Skin of body (tissue), 1 donor: ENCODE measurements at regions not wholly inside any gene's neighbourhood (a gene's known extent, or its start where the extent isn't known, plus 50 kb on each side); places are given as distances from the start of the nearest gene placed in this dataset.
"Not testable (repeated sequence)": the region's sequence is repeated elsewhere in the genome, so short reads cannot be mapped to it uniquely, and the experiment has no call there.

Experiments
- DNase-seq: peaks from one replicate; lab custom pipeline; 2025; lab: John Stamatoyannopoulos, UW

DNA sequence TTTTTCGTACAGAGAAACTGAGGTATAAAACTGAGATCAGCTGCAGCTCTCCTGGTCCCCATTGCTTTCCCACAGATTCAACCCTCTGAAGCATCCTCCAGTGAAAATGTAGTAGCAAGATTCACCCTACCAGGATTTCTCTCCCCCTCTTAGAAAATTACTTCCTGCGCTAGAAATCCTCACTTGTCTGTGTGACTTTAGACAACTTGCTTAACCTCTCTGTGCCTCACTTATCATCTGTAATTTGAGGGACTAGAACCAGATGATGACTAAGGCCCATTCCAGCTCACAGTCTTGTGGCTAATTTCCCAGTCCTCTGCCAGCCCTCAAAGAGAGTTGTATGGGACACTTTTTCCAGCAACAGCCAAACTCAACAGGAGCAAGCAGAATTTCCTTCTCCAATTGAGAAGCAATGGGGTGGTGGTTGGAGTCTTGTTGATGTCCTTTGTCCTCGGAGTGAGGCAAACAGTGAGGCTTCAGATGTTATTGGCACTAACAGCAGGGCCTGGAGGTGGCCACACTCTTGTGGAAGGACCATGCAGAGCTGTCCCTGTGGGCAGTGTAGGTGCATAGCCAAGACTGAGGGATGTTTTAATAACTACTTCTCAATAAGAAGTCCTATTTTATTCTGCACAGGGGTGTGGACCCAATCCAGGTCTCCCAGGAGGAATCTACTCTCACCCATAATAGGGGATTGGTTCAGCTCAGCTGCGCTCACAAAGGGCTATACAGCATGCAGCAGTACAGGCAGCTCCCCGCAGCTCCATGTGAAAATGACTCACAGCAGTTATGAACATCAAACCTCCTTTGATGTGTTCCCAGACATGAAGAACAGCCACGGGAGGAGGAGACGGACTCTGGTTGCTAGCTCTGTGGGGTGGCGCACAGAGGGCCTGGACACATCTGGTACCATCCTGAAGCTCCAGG, 200.1 kb downstream of the DAD1 start:
- no peak for DNase-seq

DNA sequence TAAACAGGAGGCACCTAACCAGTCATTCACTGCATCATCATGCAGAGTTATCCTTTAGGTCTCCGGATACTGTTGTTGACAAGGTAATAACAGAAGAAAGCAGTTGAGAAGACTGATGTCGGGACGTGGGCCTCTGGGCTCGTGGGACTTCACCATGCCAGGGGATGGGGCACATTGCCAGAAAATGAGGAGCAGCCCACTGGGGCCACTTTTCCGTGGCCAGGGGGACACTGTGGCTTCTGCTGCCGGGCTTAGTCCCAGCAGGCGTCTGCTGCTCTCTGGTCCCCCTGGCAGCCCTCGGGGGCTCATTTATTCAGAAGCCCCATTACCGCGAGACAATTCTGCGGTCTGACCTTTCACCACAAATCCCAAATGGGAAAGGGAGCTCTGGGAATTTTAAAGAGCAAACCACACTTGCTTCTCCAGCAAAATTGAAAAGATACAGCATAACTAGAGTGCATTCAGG, 201.2 kb downstream of the DAD1 start:
- no peak for DNase-seq

- peak; percentile 71 for DNase-seq
Measured at GRCh38 chr14:22386924-22387775, 201.9 kb downstream of the DAD1 start.

GRCh38 chr14:22384974-22385526, 204.0 kb downstream of the DAD1 start:
- DNase-seq, result no peak

GRCh38 chr14:22384167-22384549, 204.9 kb downstream of the DAD1 start:
- no peak for DNase-seq

GRCh38 chr14:22383515-22384166, 205.4 kb downstream of the DAD1 start:
- DNase-seq, result no peak

GRCh38 chr14:22382955-22383354, 206.1 kb downstream of the DAD1 start:
- DNase-seq, result no peak

DNA sequence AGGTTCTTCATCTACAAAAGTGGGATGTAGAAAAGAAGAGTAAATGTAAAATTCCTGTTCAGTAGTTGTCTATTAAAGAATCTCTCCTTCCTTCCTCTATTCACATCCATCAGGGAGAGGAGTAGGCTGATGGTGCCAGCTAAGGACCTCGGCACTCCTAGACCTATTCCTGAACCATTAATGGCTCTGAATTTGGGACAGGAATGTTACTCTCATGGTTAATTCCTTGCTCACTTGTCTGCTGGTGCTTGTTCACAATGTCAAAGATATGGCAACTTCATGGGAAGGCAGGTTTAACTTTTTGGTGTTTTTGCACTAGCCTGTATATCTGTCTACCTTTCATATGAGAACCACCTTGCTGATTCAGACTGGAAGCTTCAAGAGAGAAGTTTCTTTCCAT, 206.6 kb downstream of the DAD1 start:
- DNase-seq, result no peak

DNA sequence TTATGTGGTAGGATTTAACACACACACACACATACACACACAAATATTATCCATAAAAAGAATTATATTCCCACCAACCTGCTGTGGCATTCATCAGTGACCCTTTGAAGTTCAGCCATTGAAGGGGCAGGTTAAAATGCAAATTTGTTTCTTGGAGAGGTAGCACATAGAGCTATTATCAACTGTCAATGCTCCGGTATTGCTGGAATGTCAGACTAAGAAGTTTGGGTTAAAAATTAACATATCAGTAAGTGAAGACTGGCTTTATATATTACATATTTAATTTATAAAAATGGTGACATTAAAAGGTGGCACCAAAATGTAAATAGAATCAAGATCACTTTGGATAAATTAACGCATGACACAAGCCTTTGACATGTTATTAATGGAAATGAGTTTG, 207.3 kb downstream of the DAD1 start:
- DNase-seq, result no peak

DNA sequence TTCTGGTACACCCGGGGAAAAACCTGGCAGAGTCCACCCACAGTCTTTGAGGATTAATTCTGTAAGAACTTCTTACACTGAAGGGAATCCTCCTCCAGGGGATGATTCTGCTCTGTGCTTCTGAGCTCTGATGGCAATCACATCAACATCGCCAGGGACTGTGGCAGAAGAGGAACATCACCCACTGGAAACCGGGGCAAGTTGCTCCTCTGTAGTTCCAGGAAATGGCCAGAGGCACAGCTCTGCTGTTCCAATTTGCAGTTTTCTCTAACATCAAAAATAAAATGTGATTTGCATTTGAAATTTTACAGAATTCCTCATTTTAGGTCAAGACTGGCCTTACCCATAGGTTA, 207.6 kb downstream of the DAD1 start:
- no peak for DNase-seq

DNA sequence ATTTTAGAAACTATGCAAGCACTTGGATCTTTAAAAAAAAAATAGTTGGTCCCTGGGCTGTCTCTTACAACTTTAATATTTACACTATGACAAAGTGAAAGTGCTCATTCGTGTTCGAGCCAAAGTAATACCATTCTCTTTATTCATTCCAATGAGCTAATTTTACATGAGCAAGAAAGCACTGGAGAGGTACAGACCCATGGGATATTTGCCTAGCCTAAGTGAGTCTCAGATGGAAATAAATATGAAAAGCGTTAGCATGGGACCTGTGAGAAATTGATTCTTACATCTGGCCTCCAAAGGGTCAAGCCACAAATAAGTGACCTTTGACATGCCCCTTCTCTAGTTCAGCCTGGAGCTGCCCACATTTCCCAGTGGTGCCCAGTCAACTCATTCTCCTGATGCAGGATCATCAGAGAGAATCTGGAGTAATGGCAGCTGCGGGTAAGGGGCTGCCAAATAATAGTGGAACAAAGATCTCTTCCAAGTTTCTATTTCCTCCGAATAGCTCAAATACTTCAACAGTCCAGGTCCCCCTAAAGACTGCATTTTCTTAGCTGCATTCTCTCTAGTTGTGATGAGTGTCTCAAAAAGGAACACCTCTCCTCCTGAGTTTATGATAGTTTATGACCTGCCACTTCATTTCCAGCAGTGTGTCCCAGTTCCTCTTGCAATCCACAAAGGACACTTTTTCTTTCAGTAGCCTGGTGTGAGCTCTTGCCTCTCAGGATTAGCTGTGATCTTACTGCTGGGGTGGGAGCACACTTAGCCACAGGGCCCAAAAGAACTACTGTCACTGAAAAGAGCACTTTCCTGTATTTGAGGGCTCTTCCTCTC, 208.2 kb downstream of the DAD1 start:
- no peak for DNase-seq

GRCh38 chr14:22379727-22380126, 209.3 kb downstream of the DAD1 start:
- no peak for DNase-seq

- DNase-seq, result no peak
Measured at GRCh38 chr14:22378181-22378580, 210.8 kb downstream of the DAD1 start.

DNA sequence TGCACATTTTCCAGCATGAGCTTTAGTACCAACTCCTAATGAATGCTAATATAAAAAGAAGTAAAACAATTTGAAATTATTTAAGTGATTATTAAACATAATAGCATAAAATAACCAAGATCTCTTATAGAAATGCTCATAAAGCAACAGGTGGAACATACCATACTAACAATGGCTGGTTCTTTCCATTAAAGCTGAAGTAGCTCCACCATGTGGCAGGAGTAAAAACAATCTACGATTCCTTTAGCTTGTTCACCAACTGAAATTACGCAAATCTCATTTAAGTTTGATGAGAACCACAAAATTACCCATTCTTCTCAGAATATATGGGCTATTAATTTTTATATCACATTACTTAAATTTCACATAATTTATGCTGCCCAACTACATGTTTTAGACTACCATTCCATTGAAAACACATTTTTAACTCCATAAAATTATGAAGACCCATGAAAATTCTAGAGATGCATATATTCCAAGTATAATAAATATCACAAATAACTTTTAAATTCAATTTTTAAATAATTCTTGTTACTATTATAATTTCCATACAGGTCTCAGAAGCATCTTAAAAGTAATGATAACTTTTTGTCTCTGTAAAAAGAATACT, 213.6 kb downstream of the DAD1 start:
- peak; percentile 16 for DNase-seq

DNA sequence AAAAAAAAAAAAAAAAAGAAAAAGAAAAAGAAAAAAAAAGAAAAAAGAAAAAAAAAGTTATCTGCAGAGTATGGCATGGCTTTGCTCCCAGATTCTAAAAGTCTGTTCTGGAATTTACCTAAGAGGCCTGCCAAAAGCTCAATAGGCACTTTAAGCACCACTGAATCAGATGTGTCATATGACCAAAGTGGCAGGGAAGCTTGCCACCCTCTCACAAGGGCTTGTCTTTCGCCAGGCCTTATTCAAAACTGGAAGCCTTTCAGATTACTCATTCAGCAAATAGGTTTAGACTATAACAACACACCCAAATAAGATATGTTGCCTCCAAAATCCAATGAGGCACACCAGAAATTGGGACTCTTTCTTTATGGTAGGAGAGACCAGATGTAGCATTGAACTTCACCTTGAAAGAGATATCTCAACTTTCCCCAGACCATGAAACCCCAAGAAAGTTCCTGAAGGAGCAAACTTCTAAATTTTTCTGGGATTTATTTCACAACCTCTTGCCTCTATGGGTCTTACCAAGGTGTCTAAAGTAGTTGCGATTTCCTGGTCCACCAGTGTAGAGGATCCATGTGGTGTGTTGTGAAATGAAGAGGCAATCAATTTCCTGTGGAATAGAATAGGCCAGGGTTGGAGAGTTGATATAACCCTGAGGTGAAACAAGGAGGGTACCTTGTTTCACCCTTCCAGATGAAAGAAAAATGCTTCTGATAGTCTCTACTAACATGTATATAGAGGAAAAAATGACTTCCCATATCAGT, 218.8 kb downstream of the DAD1 start:
- DNase-seq, result no peak

DNA sequence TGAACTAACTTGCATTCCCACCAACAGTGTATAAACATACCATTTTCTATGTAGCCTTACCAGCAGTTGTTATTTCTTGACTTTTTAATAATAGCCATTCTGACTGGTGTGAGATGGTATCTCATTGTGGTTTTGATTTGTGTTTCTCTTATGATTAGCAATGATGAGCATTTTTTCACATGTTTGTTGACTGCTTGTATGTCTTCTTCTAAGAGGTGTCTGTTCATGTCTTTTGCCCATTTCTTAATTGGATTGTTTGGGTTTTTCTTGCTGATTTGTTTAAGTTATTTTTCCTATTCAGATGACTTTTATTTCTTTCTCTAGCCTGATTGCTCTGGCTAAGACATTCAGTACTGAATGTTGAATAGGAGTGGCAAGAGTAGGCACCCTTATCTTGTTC, 230.3 kb downstream of the DAD1 start:
- no peak for DNase-seq

DNA sequence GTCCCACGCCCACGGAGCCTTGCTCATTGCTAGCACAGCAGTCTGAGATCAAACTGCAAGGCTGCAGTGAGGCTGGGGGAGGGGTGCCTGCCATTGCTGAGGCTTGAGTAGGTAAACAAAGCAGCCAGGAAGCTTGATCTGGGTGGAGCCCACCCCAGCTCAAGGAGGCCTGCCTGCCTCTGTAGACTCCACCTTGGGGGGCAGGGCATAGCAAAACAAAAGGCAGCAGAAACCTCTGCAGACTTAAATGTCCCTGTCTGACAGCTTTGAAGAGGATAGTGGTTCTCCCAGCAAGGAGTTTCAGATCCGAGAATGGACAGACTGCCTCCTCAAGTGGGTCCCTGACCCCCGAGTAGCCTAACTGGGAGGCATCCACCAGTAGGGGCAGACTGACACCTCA, 239.7 kb downstream of the DAD1 start:
- not testable (repeated sequence) for DNase-seq

DNA sequence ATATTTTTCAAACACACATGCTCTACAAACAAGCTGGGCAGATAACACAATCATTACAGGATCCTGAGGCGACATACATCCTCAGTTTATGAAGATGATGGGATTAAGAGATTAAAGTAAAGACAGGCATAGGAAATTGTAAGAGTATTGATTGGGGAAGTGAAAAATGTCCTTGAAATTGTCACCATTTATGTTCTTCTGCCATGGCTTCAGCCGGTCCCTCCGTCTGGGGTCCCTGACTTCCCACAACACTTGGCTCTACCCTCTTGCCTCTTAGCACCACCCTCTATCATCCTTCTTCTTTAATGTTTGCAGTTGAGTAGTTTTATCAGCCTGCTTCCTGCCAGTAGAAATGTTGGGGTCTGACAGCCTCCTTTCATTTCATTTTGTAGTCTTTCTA, 244.4 kb downstream of the DAD1 start:
- no peak for DNase-seq

DNA sequence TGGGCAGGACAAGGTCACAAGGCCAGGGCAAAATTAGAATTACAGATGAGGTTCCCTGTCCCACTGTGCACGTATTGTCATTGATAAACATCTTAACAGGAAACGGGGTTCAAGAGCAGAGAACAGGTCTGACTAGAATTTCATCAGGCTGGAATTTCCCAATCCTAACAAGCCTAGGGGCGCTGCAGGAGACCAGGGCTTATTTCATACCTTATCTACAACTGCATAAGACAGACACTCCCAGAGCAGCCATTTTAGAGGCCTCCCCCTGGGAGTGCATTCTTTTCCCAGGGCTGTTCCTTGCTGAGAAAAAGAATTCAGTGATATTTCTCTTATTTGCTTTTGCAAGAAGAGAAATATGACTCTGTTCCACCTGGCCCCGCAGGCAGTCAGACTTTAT, 244.8 kb downstream of the DAD1 start:
- not testable (repeated sequence) for DNase-seq

DNA sequence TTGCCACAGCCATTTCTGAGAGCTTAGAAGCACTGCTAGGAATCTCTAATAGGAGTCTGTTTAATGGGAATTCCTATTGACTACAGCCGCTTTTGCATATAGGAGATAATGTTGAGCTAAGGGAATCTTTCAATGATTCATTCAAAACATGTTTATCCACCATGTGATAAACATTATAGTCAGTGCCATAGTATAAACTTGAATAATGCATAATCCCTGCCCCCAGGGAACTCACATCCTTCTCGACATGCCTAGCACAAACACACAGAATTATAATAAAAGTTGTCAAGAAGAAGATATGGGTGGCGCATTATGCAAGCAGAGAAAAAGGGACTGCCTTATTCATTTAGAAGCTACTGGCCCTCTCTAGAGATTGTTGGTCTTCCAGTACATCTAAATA, 248.0 kb downstream of the DAD1 start:
- DNase-seq, result no peak
